HEK293 (cell line): ENCODE measurements at regions not wholly inside any gene's neighbourhood (a gene's known extent, or its start where the extent isn't known, plus 50 kb on each side); places are given as distances from the start of the nearest gene placed in this dataset.

Experiments used
- CTCF ChIP-seq: fragments of 450-650 bp; formaldehyde crosslinking; IDR thresholded peaks from 2 replicates; pipeline ENCODE4 v1.5.1; 2016; ENCODE audit warnings: missing biosample characterization, missing genetic modification characterization
- PBX3 ChIP-seq: sonication (generic); formaldehyde crosslinking; IDR thresholded peaks from 2 replicates; pipeline ENCODE4 v1.8.1; 2022; ENCODE audit warnings: mild to moderate bottlenecking, moderate library complexity, missing genetic modification reagents
- ZNF341 ChIP-seq: fragments of 450-650 bp; formaldehyde crosslinking; IDR thresholded peaks from 2 replicates; pipeline ENCODE4; 2016; ENCODE audit warnings: low read depth, missing biosample characterization, missing genetic modification characterization
- ZNF501 ChIP-seq: fragments of 450-650 bp; formaldehyde crosslinking; IDR thresholded peaks from 2 replicates; pipeline ENCODE4 v1.5.1; 2016; ENCODE audit warnings: missing biosample characterization, missing genetic modification characterization
- ZNF585B ChIP-seq: fragments of 450-650 bp; formaldehyde crosslinking; IDR thresholded peaks from 2 replicates; pipeline ENCODE4 v1.5.1; 2016; ENCODE audit warnings: missing biosample characterization, missing genetic modification characterization

GRCh38 chr1:24984300-24984699 is 54.2 kb upstream of the RUNX3 start:
- TF ChIP-seq ZNF341, result no peak
- TF ChIP-seq CTCF (tag by site-specific recombination), result no peak
- no peak for TF ChIP-seq ZNF501 (tag by site-specific recombination)
- TF ChIP-seq ZNF585B (tag by site-specific recombination), result no peak
- TF ChIP-seq PBX3, result no peak
